Kidney epithelial cell (primary cell): ENCODE measurements at regions not wholly inside any gene's neighbourhood (a gene's known extent, or its start where the extent isn't known, plus 50 kb on each side); places are given as distances from the start of the nearest gene placed in this dataset.

Experiments
- DNase-seq: peaks from one replicate; pipeline ENCODE4 v3.0.0-alpha.2; 2010; ENCODE audit warnings: low read depth
- H3K27me3 ChIP-seq: 2 replicates; pipeline ENCODE4 v1.6.0; 2011; ENCODE audit warnings: low read length; ENCODE audit not compliant: control insufficient read depth, insufficient read depth
- H3K36me3 ChIP-seq: 2 replicates; pipeline ENCODE4 v1.5.1; 2011; ENCODE audit warnings: low read length; ENCODE audit not compliant: control insufficient read depth, insufficient read depth
- H3K4me3 ChIP-seq: 2 replicates; pipeline ENCODE4 v1.5.1; 2011; ENCODE audit warnings: low read depth, mild to moderate bottlenecking, control low read depth, low read length
- CTCF ChIP-seq: IDR thresholded peaks from 2 replicates; pipeline ENCODE4 v1.5.1; 2011; ENCODE audit warnings: mild to moderate bottlenecking, moderate library complexity, low read length, control low read depth, inconsistent platforms; ENCODE audit not compliant: insufficient read depth, poor library complexity, severe bottlenecking

GRCh38 chr6:153275997-153276396 lies 144.9 kb upstream of the RGS17 start:
- DNase-seq, result no peak
- H3K4me3 ChIP-seq, result no peak overlapping the region
- TF ChIP-seq CTCF, result no peak
- H3K27me3 ChIP-seq, result no peaks in the 10 kb centered on the region
- no peaks in the 10 kb centered on the region for H3K36me3 ChIP-seq

- no peak for DNase-seq
- no peaks in the 10 kb centered on the region for H3K36me3 ChIP-seq
- no peak for TF ChIP-seq CTCF
Observed at GRCh38 chr6:153272201-153272980, 141.3 kb upstream of the RGS17 start.

GRCh38 chr6:153263489-153263888 lies 132.4 kb upstream of the RGS17 start:
- TF ChIP-seq CTCF, result no peak
- H3K36me3 ChIP-seq, result no peaks in the 10 kb centered on the region
- DNase-seq, result no peak
- H3K27me3 ChIP-seq, result no peaks in the 10 kb centered on the region
- H3K4me3 ChIP-seq, result no peak overlapping the region

More at GRCh38 chr6:153272201-153272980, 141.3 kb upstream of the RGS17 start:
- Histone ChIP-seq H3K4me3 (no peak overlapping the region), H3K27me3 (no peaks in the 10 kb centered on the region)

GRCh38 chr6:153251326-153251725 lies 120.2 kb upstream of the RGS17 start:
- TF ChIP-seq CTCF, result no peak
- H3K27me3 ChIP-seq, result no peaks in the 10 kb centered on the region

GRCh38 chr6:153237670-153238069 lies 106.6 kb upstream of the RGS17 start:
- no peak for DNase-seq

More at GRCh38 chr6:153251326-153251725, 120.2 kb upstream of the RGS17 start:
- no peak for DNase-seq
- H3K36me3 ChIP-seq, result no peaks in the 10 kb centered on the region
- H3K4me3 ChIP-seq, result no peak overlapping the region

More at GRCh38 chr6:153237670-153238069, 106.6 kb upstream of the RGS17 start:
- H3K36me3 ChIP-seq, result no peaks in the 10 kb centered on the region
- no peak for TF ChIP-seq CTCF
- no peak overlapping the region for H3K4me3 ChIP-seq
- no peaks in the 10 kb centered on the region for H3K27me3 ChIP-seq
